Loucy (cell line): ENCODE measurements at regions not wholly inside any gene's neighbourhood (a gene's known extent, or its start where the extent isn't known, plus 50 kb on each side); places are given as distances from the start of the nearest gene placed in this dataset.

Source experiments
- H2AFZ ChIP-seq: fragments of 200-600 bp; sonication (generic); 2 replicates; pipeline ENCODE4 v1.6.0; 2016; ENCODE audit warnings: antibody characterized with exemption, mild to moderate bottlenecking, low read length, moderate library complexity
- H3F3A ChIP-seq: fragments of 200-600 bp; 2 replicates; pipeline ENCODE4 v1.6.0; 2016; ENCODE audit warnings: antibody characterized with exemption, low read depth, mild to moderate bottlenecking
- H3K27me3 ChIP-seq: fragments of 200-600 bp; sonication (generic); 2 replicates; pipeline ENCODE4 v1.6.1; 2014; ENCODE audit warnings: low read length, mild to moderate bottlenecking; ENCODE audit not compliant: insufficient read depth, poor library complexity, severe bottlenecking
- H3K36me3 ChIP-seq: fragments of 200-600 bp; sonication (generic); 2 replicates; pipeline ENCODE4 v1.6.1; 2016; ENCODE audit warnings: low read length; ENCODE audit not compliant: insufficient read depth
- H3K4me1 ChIP-seq: fragments of 200-600 bp; sonication (generic); 2 replicates; pipeline ENCODE4 v1.5.1; 2014; ENCODE audit warnings: low read length, mild to moderate bottlenecking; ENCODE audit not compliant: insufficient read depth, poor library complexity, severe bottlenecking
- H3K4me2 ChIP-seq: fragments of 200-600 bp; sonication (generic); 2 replicates; pipeline ENCODE4 v1.6.0; 2014; ENCODE audit warnings: antibody characterized with exemption, low read length, low read depth, mild to moderate bottlenecking; ENCODE audit not compliant: poor library complexity, severe bottlenecking
- H3K4me3 ChIP-seq: fragments of 200-600 bp; sonication (generic); 2 replicates; pipeline ENCODE4 v1.5.1; 2014; ENCODE audit warnings: low read length, mild to moderate bottlenecking, mixed read lengths; ENCODE audit not compliant: poor library complexity, severe bottlenecking
- H3K79me2 ChIP-seq: fragments of 200-600 bp; sonication (generic); 2 replicates; pipeline ENCODE4 v1.6.1; 2014; ENCODE audit warnings: low read length; ENCODE audit not compliant: insufficient read depth
- H3K9ac ChIP-seq: fragments of 200-600 bp; sonication (generic); 2 replicates; pipeline ENCODE4 v1.6.0; 2014; ENCODE audit warnings: mild to moderate bottlenecking, low read depth, low read length, moderate library complexity; ENCODE audit not compliant: poor library complexity, severe bottlenecking
- H3K9me2 ChIP-seq: fragments of 200-600 bp; sonication (generic); replicated peaks from 2 replicates; pipeline ENCODE4 v1.6.1; 2016; ENCODE audit warnings: low read depth, low read length, mixed read lengths
- H3K9me3 ChIP-seq: fragments of 200-600 bp; sonication (generic); 2 replicates; pipeline ENCODE4 v1.6.1; 2014; ENCODE audit warnings: mild to moderate bottlenecking, antibody characterized with exemption, low read length, low read depth; ENCODE audit not compliant: insufficient read depth
- H4K20me1 ChIP-seq: fragments of 200-600 bp; sonication (generic); 2 replicates; pipeline ENCODE4 v1.6.0; 2014; ENCODE audit warnings: antibody characterized with exemption, low read length, mild to moderate bottlenecking; ENCODE audit not compliant: insufficient read depth, poor library complexity, severe bottlenecking
- EZH2phosphoT487 ChIP-seq: fragments of 200-600 bp; IDR thresholded peaks from 2 replicates; pipeline ENCODE4 v1.6.1; 2018; ENCODE audit warnings: antibody characterized with exemption, mild to moderate bottlenecking, moderate library complexity, borderline replicate concordance
- TF ChIP-seq, protein P1 (sequence below): fragments of 200-600 bp; sonication (generic); conservative IDR thresholded peaks from 2 replicates; pipeline ENCODE4 v1.5.1; 2014; ENCODE audit warnings: mild to moderate bottlenecking, antibody characterized with exemption, low read length

DNA sequence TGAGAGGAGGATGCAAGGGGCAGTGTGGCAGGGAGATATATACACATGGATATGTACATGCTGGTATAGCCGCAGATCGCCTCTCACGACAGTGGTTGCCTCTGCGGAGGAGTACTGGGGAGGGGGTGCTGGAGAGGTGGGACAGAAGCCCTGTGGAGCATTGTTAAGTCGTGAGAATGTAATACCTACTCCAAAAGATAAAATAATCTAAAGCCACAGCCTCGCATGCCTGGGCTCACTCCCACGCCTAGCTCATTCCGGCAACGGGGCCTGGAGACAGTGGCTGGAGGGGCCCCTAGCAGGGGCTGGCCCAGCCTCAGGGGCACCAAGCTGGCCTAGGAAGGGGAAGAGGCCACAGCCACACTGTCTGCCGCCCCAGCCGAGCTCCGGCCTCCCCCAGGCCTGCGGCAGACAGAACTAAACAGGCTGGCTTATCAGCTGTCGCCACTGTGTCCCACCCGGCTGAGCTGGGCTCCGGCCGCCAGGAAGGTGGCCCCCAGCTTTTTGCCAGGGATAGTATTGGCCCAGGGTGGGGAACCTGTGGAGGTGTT is 65.1 kb upstream of the LCTL start:
- Histone ChIP-seq H3K27me3 (no peaks in the 10 kb centered on the region), H3K4me1 (no peaks in the 10 kb centered on the region), H4K20me1 (no peaks in the 10 kb centered on the region), H3K9me3 (no peaks in the 10 kb centered on the region), H3K36me3 (no peaks in the 10 kb centered on the region), H3K4me3 (no peak overlapping the region), H2AFZ (no peak overlapping the region), H3K4me2 (no peak overlapping the region), H3F3A (no peaks in the 10 kb centered on the region), H3K79me2 (no peaks in the 10 kb centered on the region), H3K9me2 (no peaks in the 10 kb centered on the region), H3K9ac (no peak overlapping the region)
- TF ChIP-seq, protein P1, sequence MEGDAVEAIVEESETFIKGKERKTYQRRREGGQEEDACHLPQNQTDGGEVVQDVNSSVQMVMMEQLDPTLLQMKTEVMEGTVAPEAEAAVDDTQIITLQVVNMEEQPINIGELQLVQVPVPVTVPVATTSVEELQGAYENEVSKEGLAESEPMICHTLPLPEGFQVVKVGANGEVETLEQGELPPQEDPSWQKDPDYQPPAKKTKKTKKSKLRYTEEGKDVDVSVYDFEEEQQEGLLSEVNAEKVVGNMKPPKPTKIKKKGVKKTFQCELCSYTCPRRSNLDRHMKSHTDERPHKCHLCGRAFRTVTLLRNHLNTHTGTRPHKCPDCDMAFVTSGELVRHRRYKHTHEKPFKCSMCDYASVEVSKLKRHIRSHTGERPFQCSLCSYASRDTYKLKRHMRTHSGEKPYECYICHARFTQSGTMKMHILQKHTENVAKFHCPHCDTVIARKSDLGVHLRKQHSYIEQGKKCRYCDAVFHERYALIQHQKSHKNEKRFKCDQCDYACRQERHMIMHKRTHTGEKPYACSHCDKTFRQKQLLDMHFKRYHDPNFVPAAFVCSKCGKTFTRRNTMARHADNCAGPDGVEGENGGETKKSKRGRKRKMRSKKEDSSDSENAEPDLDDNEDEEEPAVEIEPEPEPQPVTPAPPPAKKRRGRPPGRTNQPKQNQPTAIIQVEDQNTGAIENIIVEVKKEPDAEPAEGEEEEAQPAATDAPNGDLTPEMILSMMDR = no peak
- TF ChIP-seq EZH2phosphoT487 = no peak

DNA sequence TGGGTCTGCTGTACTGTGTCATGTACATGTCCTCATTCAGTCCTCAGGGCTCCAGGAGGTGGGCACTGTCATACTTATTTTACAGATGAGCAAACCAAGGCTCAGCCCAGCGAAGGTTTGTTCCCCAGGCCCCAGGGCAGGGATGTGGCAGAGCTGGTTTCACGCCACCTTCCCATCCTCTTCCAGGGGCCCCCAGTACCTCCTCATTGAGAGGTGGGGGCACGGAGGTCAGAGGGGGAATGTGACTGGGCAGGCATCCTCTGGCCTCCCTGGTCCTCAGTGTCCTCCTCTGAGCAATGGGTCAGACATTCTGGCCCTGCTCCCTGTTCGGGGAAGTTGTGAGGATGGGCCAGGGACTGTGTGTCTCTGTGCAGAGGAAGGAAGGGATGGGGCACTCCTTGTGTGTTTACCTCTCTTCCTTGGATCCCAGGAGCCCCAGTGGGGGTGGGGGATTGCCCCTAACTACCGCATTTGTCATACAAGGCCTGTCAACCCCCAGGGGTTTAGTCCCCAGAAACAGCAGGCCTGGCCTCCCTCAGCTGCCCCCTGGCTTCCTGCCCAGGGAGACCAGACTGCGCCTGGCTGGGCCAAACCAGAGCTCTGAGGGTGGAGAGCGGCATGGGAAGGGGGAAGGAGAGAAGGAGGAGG is 65.9 kb upstream of the LCTL start:
- no peaks in the 10 kb centered on the region for H4K20me1 ChIP-seq
- no peak overlapping the region for H3K9ac ChIP-seq
- H2AFZ ChIP-seq = no peak overlapping the region
- no peaks in the 10 kb centered on the region for H3K36me3 ChIP-seq
- TF ChIP-seq, protein P1 = no peak
- no peak for TF ChIP-seq EZH2phosphoT487
- no peaks in the 10 kb centered on the region for H3K9me2 ChIP-seq
- no peaks in the 10 kb centered on the region for H3K4me1 ChIP-seq
- H3K4me2 ChIP-seq = no peak overlapping the region
- no peaks in the 10 kb centered on the region for H3K27me3 ChIP-seq
- H3F3A ChIP-seq = no peaks in the 10 kb centered on the region
- H3K4me3 ChIP-seq = no peak overlapping the region
- no peaks in the 10 kb centered on the region for H3K9me3 ChIP-seq
- H3K79me2 ChIP-seq = no peaks in the 10 kb centered on the region

DNA sequence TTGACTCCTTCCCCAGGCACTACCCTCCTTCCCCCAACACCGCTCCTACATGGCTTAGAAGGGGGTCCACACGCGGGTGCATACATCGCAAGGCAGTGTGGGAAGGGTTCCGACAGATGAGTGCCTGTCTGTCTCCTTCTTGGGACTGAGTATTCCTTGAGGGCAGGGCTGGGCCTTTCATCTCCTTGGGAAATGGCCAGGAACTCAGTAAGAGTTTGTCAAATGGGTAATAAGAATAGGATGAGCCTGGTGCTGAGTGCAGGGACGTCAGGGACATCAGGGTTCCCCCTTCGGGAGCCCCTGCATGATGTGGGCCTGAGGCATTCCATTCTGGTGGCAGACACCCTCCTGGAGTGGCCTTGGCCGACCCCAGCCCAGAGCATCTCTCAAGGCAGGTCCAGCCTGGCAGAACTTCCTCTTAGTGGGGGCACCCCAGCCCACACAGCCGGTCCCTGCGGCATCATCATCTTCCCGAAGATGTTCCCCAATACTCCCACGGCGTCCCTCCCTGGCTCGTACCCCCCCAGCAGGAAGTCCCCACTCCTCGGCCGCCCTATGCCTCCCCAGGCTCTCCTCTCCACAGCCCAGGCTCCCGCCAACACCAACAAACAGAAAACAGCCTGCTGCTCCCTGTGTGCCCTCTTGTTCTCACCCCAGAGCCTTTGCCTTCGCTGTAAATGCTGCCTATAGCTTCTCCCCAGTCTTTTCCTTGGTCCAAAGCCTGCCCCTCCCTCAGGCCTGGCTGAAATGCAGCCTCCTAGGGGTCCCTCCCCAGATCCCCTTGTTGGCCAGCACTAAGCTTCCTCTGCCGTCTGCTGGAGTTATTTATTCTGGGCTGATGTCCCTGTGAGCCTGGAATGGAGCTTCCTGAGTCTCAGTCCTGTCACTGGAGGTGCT is 67.5 kb upstream of the LCTL start:
- no peaks in the 10 kb centered on the region for H3K9me2 ChIP-seq
- no peak for TF ChIP-seq EZH2phosphoT487
- TF ChIP-seq, protein P1 = no peak
- no peak overlapping the region for H2AFZ ChIP-seq
- H4K20me1 ChIP-seq = no peaks in the 10 kb centered on the region
- no peaks in the 10 kb centered on the region for H3K27me3 ChIP-seq
- no peaks in the 10 kb centered on the region for H3F3A ChIP-seq
- H3K36me3 ChIP-seq = no peaks in the 10 kb centered on the region
- H3K9me3 ChIP-seq = no peaks in the 10 kb centered on the region
- H3K4me3 ChIP-seq = no peak overlapping the region
- no peak overlapping the region for H3K9ac ChIP-seq
- H3K79me2 ChIP-seq = no peaks in the 10 kb centered on the region
- H3K4me1 ChIP-seq = peaks cover 4% of the 10 kb centered on the region
- H3K4me2 ChIP-seq = no peak overlapping the region
